Loucy (cell line): ENCODE measurements at regions not wholly inside any gene's neighbourhood (a gene's known extent, or its start where the extent isn't known, plus 50 kb on each side); places are given as distances from the start of the nearest gene placed in this dataset.

Experiments used
- CTCF ChIP-seq: fragments of 200-600 bp; sonication (generic); conservative IDR thresholded peaks from 2 replicates; pipeline ENCODE4 v1.5.1; 2014; ENCODE audit warnings: mild to moderate bottlenecking, antibody characterized with exemption, low read length
- EZH2phosphoT487 ChIP-seq: fragments of 200-600 bp; IDR thresholded peaks from 2 replicates; pipeline ENCODE4 v1.6.1; 2018; ENCODE audit warnings: antibody characterized with exemption, mild to moderate bottlenecking, moderate library complexity, borderline replicate concordance

DNA sequence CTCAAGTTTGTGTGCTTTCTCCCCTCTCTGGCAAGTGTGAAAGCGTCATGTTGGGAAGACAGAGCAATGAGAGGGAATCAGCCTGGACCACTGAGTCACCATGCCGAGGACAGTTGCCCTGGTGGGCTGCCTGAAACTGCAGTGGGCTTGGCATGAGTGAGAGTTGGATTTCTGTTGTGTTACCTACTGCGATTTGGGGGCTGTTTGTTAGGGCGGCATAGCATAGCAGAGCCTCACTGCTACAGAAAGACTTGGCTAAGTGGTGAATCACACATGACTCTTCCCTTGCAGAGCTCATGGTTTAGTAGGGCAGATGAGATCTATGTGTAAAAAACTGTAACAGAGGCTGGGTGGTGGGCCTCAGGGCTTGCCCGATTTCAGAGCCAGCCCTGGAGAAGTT lies 324.6 kb downstream of the C16orf95 start:
- TF ChIP-seq EZH2phosphoT487 (no peak), CTCF (no peak)
